Activated CD4-positive, alpha-beta memory T cell treated with anti-CD3 and anti-CD28 coated beads for 36 hours (primary cell): ENCODE measurements at regions not wholly inside any gene's neighbourhood (a gene's known extent, or its start where the extent isn't known, plus 50 kb on each side); places are given as distances from the start of the nearest gene placed in this dataset.

Experiments used
- CTCF ChIA-PET: fragments of 350-600 bp; sonication (Branson Sonifier 250); formaldehyde crosslinking; loops from one replicate; lab custom pipeline; 2021; ENCODE audit warnings: antibody characterized with exemption, inconsistent platforms; lab: Charles Lee
- POLR2A ChIA-PET: fragments of 350-600 bp; sonication (Branson Sonifier 250); formaldehyde crosslinking; loops from one replicate; lab custom pipeline; 2021; ENCODE audit warnings: antibody characterized with exemption; lab: Charles Lee
- DNase-seq: peaks from one replicate; pipeline ENCODE4 v3.0.0-alpha.2; 2020
- H3K27ac Mint-ChIP-seq: one replicate; pipeline ENCODE4 v1.8.0; 2021; ENCODE audit warnings: mixed read lengths
- H3K27me3 Mint-ChIP-seq: one replicate; pipeline ENCODE4 v1.8.0; 2021; ENCODE audit warnings: mixed read lengths
- H3K36me3 Mint-ChIP-seq: one replicate; pipeline ENCODE4 v1.8.0; 2021; ENCODE audit warnings: mixed read lengths
- H3K4me1 Mint-ChIP-seq: one replicate; pipeline ENCODE4 v1.8.0; 2021; ENCODE audit warnings: low read depth, mixed read lengths
- H3K4me3 Mint-ChIP-seq: one replicate; pipeline ENCODE4 v1.8.0; 2021; ENCODE audit warnings: mild to moderate bottlenecking, mixed read lengths
- H3K9me3 Mint-ChIP-seq: one replicate; pipeline ENCODE4 v1.8.0; 2021; ENCODE audit warnings: mixed read lengths
- intact Hi-C: fragments of 100-400 bp; cut with micrococcal nuclease; formaldehyde crosslinking; loops from one replicate; pipeline ENCODE4 v1.15.1; 2023

DNA sequence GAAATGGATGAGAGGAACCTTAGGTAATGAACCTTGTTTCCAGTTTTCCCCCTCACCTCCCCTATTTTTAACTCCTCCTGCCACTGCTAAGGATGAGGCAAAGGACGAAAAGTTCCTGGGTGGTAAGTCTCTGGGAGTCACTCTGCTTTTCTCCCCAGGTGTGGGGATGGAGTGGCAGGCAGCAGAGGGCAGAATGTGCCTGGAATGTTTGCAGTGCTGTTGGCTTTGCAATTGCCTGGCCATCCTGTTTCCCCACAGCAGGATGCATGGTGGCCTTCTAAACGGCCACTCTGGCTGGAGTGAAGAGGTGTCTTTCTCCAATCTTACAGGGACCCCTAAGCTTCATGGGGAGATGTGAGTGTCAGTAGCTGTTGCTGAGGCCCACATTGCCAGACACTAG is 432.5 kb upstream of the ZFHX3 start:
- Mint-ChIP-seq H3K27me3 (peaks cover 9% of the 10 kb centered on the region), H3K4me3 (no peak overlapping the region), H3K36me3 (no peaks in the 10 kb centered on the region), H3K27ac (no peak overlapping the region), H3K9me3 (no peaks in the 10 kb centered on the region), H3K4me1 (peaks cover 4% of the 10 kb centered on the region)
- DNase-seq = no peak
- ChIA-PET CTCF (no interaction called here), POLR2A (no interaction called here)
- intact Hi-C loops = no loop called here

DNA sequence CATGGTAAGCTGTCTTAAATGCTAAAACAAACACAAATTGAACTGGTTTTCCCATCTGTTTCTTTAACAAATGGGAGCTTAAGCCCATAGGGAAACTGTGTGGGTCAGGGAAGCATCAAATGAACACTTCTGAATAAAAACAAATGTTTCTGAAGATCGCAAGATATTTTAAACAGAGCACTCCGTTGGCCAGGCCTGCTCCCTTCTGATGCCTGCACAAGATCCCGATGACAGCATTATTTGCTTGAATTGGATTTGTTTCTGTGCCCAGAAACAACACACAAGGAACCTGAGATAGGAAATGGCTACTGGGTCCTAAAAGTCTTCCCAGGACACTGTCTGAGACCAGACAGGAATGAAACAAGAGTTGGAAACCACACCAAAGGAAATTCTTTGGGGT is 425.8 kb upstream of the ZFHX3 start:
- intact Hi-C loops = no loop called here
- Mint-ChIP-seq H3K36me3 (no peaks in the 10 kb centered on the region), H3K9me3 (peaks cover 4% of the 10 kb centered on the region), H3K27ac (no peak overlapping the region), H3K4me3 (no peak overlapping the region), H3K27me3 (no peaks in the 10 kb centered on the region), H3K4me1 (no peaks in the 10 kb centered on the region)
- POLR2A ChIA-PET = no interaction called here
- CTCF ChIA-PET = no interaction called here
- no peak for DNase-seq

DNA sequence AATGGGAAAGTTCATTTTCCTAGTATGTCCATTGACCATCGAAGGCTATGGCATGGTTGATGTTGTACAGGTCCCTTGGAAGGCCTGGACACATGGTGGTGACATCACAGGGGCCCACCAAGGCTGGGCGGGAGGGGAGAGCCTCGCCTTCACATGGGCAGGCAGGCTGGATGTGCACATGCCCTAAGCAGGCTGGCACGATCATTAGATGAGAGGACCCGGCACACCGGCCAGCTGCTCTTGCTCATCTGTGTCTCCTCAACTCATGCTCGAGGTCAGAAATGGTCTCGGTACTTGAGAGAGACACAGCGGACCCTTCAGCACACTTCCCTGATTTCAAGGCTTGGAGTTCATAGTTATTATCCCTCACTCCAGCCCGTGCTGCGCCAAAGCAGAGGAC is 416.9 kb upstream of the ZFHX3 start:
- no peaks in the 10 kb centered on the region for H3K4me1 Mint-ChIP-seq
- POLR2A ChIA-PET = no interaction called here
- no peak overlapping the region for H3K4me3 Mint-ChIP-seq
- CTCF ChIA-PET = no interaction called here
- no peaks in the 10 kb centered on the region for H3K27me3 Mint-ChIP-seq
- H3K27ac Mint-ChIP-seq = no peak overlapping the region
- H3K9me3 Mint-ChIP-seq = peaks cover 3% of the 10 kb centered on the region
- H3K36me3 Mint-ChIP-seq = no peaks in the 10 kb centered on the region
- intact Hi-C loops = no loop called here
- DNase-seq = no peak

DNA sequence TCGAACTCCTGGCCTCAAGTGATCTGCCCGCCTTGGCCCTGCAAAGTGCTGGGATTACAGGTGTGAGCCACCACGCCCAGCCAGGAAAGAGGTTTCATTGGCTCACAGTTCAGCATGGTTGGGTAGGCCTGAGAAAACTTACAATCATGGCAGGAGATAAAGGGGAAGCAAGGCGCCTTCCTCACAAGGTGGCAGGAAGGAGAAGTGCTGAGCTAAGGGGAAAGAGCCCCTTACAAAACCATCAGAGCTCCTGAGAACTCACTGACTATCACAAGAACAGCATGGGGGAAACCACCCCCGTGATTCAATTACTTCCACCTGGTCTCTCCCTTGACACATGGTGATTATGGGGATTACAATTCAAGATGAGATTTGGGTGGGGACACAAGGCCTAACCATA is 411.7 kb upstream of the ZFHX3 start:
- Mint-ChIP-seq H3K27me3 (no peaks in the 10 kb centered on the region), H3K9me3 (peaks cover 7% of the 10 kb centered on the region)
- CTCF ChIA-PET = no interaction called here

DNA sequence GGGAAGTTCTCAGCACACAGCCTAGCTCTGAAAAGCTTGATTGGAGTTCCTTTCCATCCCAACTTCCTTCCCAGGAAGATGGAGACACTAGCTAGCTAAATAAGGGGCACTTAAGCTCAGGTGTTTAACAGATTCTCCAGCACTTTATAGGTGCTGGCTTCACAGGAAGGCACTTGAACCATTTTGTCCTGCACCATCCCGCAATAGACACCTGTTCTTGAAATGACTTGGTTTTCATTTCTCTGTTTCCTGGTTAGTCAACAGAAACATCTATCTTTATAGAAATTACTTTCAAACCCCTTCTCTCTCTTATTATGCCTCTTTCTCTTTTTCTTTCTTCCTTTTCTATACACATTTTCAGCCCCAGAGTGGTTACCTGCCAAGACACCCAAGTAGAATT is 409.9 kb upstream of the ZFHX3 start:
- Mint-ChIP-seq H3K4me1 (no peaks in the 10 kb centered on the region), H3K27me3 (no peaks in the 10 kb centered on the region), H3K4me3 (no peak overlapping the region), H3K27ac (no peak overlapping the region), H3K9me3 (peaks cover 7% of the 10 kb centered on the region), H3K36me3 (no peaks in the 10 kb centered on the region)
- no peak for DNase-seq
- intact Hi-C loops = no loop called here
- ChIA-PET CTCF (no interaction called here), POLR2A (no interaction called here)

More for the DNA sequence above, 411.7 kb upstream of the ZFHX3 start:
- Mint-ChIP-seq H3K27ac (no peak overlapping the region), H3K36me3 (no peaks in the 10 kb centered on the region), H3K4me1 (no peaks in the 10 kb centered on the region), H3K4me3 (no peak overlapping the region)
- no peak for DNase-seq
- intact Hi-C loops = no loop called here
- POLR2A ChIA-PET = no interaction called here

DNA sequence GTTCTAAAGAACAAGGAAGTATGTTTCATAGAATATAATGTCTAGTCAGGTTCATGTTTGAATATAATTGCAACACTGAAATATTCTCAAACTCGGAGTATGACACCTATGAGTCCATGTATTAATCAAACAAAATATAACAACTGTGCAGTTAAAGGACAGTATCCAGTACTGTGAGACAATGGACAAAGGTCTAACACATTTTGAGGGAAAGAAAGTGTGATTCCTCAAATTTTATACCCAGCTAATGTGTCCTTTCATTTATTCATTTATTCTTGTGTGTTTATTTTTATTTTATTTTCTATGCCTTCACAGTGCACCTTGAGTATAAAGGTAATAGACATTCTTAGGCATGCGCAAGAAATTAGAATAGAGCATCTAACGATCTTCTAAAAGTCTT is 401.0 kb upstream of the ZFHX3 start:
- POLR2A ChIA-PET = no interaction called here

DNA sequence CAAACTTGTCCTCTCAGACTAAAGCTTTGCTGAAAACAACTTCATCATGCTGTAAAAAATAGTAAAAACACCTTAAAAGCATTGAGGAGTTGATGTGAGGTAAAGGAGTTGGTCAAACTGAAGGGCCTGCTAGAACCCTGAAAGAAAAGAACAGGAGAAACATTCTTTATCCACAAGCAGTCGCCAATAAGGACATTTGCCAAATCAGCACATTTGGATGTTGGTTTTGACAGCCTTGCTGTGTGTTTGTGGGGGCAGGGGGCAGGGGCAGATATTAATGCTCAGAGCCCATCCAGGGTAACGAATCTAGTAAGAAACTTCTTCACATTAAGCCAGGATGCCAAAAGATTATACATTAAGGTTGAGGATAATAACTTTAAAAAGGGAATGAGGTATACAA is 399.9 kb upstream of the ZFHX3 start:
- POLR2A ChIA-PET = interaction anchor here (0.7 kb wide), 1 partner anchor 21 kb away, joined by 4 read pairs; no protein-coding TSS in a partner anchor
- CTCF ChIA-PET = interaction anchor here (0.6 kb wide), 1 partner anchor 615 kb away, joined by 3 read pairs; no protein-coding TSS in a partner anchor
- peaks cover 29% of the 10 kb centered on the region for H3K9me3 Mint-ChIP-seq
- no peak overlapping the region for H3K4me3 Mint-ChIP-seq
- no peak for DNase-seq
- no peaks in the 10 kb centered on the region for H3K27me3 Mint-ChIP-seq
- H3K36me3 Mint-ChIP-seq = no peaks in the 10 kb centered on the region
- H3K4me1 Mint-ChIP-seq = no peaks in the 10 kb centered on the region
- intact Hi-C loops = no loop called here
- no peak overlapping the region for H3K27ac Mint-ChIP-seq

More for the DNA sequence above, 401.0 kb upstream of the ZFHX3 start:
- CTCF ChIA-PET = no interaction called here
- no peaks in the 10 kb centered on the region for H3K27me3 Mint-ChIP-seq
- no peak overlapping the region for H3K4me3 Mint-ChIP-seq
- H3K4me1 Mint-ChIP-seq = no peaks in the 10 kb centered on the region
- intact Hi-C loops = no loop called here
- H3K27ac Mint-ChIP-seq = no peak overlapping the region
- H3K36me3 Mint-ChIP-seq = no peaks in the 10 kb centered on the region
- H3K9me3 Mint-ChIP-seq = peaks cover 29% of the 10 kb centered on the region
- no peak for DNase-seq

DNA sequence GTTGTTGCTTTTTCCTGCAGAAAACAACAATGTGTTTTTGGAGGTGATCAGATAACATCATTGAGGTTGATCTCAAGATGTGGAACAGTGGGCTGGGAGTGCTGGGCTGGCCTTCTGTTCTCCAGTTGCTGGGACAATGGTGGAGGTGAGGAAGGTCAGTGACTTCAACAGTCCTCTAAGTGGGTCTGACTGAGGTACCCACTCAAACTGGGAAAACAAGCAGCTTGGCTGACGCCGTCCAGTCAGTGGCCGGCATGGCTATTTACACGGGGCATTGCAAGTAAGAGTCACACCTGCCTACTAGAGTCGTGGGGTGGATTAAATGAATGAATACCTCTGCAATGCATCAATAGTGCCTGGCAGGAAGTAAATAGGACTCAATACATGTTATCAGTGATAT is 386.7 kb upstream of the ZFHX3 start:
- no peak overlapping the region for H3K27ac Mint-ChIP-seq
- no peak overlapping the region for H3K4me3 Mint-ChIP-seq
- CTCF ChIA-PET = no interaction called here
- no peaks in the 10 kb centered on the region for H3K27me3 Mint-ChIP-seq
- no peak for DNase-seq
- no peaks in the 10 kb centered on the region for H3K9me3 Mint-ChIP-seq
- POLR2A ChIA-PET = no interaction called here
- H3K36me3 Mint-ChIP-seq = no peaks in the 10 kb centered on the region
- H3K4me1 Mint-ChIP-seq = no peaks in the 10 kb centered on the region
- intact Hi-C loops = no loop called here

DNA sequence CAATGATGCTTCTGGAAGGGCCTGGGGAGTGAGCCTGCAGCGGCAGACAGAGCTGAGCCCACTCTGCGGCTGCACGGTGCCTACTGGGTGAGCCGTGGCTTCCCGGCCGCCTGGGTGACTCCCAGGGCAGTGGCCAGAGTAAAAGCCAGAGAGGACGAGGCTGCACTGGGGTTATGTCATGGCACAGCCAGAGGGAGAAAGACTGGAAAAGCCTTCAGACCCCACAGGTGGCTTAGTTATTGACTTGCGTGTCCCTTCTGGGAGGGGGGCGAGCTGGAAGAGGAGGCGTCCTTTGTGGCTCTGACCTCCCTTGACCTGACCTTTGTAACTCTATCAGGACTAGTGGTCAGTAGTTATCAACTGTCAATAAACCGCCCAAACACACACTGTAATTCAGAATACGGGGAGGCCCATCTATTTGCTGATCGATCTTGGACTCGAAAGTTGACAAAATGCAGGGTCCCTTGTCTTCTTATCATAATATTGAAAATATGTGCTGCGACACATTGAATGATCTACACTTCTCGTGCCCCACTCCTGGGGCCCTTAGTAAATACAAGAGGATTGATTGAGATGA is 385.9 kb upstream of the ZFHX3 start:
- POLR2A ChIA-PET = no interaction called here
- DNase-seq = no peak
- no peaks in the 10 kb centered on the region for H3K36me3 Mint-ChIP-seq
- no peak overlapping the region for H3K27ac Mint-ChIP-seq
- no peaks in the 10 kb centered on the region for H3K27me3 Mint-ChIP-seq
- intact Hi-C loops = no loop called here
- no peaks in the 10 kb centered on the region for H3K9me3 Mint-ChIP-seq
- no peaks in the 10 kb centered on the region for H3K4me1 Mint-ChIP-seq
- H3K4me3 Mint-ChIP-seq = no peak overlapping the region
- CTCF ChIA-PET = no interaction called here

DNA sequence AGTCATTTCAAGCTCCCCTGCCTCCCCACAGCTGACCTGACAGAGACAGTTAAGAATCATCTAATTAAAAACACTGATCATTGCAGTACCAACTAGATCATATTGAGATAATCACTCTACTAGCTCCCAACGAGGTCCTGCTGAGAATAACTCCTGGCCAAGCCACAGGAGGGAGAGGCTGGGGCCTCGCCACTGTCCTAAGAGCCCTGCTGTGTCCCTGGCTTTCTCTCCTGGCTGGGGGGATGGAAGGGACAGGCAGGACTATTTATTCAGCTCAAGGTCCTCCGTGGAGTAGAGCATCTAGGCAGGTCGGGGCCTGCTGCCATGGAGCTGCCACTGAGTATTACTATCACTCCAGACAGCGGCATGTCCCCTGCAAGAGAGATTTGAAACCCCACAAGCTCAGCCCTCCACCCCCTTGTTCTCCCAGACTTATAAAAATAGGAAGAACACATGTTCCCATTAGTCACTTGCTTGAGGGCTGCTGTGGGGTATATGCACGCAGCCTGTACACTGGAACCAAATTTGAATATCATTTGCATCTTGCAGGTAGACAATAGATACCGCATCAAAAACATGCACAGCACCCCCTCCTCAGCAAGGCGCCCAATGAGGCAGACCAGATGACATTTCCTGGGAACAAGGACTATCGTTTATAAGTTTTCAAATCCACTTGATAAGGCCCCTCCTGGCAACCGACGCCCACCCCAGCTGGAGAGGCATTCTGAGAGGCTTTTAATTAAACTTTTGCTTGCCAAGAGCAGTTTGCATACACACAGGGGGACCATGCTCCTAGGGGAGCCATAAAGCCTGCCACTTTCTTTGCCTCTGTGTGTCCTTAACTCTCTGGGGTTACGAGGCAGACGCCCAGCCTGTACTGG is 385.2 kb upstream of the ZFHX3 start:
- Mint-ChIP-seq H3K4me3 (no peak overlapping the region), H3K27me3 (no peaks in the 10 kb centered on the region), H3K27ac (no peak overlapping the region), H3K9me3 (no peaks in the 10 kb centered on the region), H3K36me3 (no peaks in the 10 kb centered on the region), H3K4me1 (no peaks in the 10 kb centered on the region)
- ChIA-PET CTCF (no interaction called here), POLR2A (no interaction called here)
- intact Hi-C loops = no loop called here
- DNase-seq = no peak

DNA sequence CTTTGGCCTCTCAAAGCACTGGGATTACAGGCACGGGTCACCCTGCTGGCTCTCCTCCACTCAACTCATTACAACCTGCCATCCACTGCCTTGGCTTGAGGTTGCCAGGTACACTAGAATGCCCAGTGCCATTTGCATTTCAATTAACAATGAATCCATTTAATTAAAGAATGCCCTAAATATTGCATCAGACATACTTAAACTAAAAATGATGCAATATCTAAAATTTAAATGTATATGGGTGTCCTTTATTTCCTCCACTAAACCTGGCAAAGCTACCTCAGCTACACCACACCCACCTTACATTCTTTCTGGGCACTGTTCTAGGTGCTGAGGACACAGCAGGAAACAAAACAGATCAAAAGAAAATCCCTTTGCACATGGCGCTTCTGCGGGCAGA is 382.2 kb upstream of the ZFHX3 start:
- CTCF ChIA-PET = no interaction called here
- Mint-ChIP-seq H3K36me3 (no peaks in the 10 kb centered on the region), H3K27ac (no peak overlapping the region), H3K27me3 (no peaks in the 10 kb centered on the region), H3K4me3 (no peak overlapping the region), H3K9me3 (no peaks in the 10 kb centered on the region), H3K4me1 (no peaks in the 10 kb centered on the region)
- intact Hi-C loops = no loop called here
- DNase-seq = no peak
- POLR2A ChIA-PET = no interaction called here

DNA sequence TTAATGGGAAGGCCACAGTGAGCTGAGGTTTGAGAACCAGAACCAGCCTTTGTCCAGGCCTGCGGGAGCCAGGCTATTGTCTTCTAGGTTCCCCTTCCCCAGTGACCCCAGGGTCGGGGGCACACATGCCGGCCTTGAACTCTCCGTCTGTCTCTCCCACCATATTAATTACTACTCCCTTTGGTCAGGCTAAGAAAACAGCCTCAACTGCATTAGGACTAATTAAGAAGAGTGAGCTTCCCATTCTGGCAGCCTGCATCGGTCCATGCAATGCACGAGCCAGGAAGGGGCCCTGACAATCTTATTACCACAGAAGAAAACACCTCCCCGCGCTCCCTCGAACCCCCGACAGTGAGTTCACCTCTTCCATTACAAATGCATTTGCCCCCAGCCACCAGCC is 380.2 kb upstream of the ZFHX3 start:
- DNase-seq = no peak
- intact Hi-C loops = no loop called here
- Mint-ChIP-seq H3K4me1 (no peaks in the 10 kb centered on the region), H3K9me3 (no peaks in the 10 kb centered on the region), H3K27me3 (no peaks in the 10 kb centered on the region), H3K4me3 (no peak overlapping the region), H3K27ac (no peak overlapping the region), H3K36me3 (no peaks in the 10 kb centered on the region)
- POLR2A ChIA-PET = no interaction called here
- CTCF ChIA-PET = no interaction called here

DNA sequence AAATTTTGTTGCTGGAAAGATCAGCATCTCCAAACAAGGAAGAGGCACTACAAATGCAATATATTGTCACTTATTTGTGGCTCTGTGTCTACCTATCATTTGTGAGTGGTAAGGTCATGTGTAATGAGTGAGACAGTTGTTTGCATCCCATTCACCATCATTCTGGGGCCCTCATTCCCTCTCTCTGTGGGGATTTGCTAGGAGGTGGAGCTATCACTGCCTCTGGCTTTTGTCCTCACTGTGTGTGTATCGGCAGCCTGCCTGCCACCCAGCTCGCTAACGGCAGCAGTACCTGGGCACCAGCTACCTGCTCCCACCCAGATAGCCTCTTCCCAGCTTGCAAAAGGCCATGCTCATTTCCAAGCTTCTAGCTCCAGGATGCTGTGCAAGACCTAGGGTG is 379.2 kb upstream of the ZFHX3 start:
- Mint-ChIP-seq H3K27ac (no peak overlapping the region), H3K36me3 (no peaks in the 10 kb centered on the region), H3K4me3 (no peak overlapping the region), H3K4me1 (no peaks in the 10 kb centered on the region), H3K27me3 (no peaks in the 10 kb centered on the region), H3K9me3 (no peaks in the 10 kb centered on the region)
- ChIA-PET CTCF (no interaction called here), POLR2A (interaction anchor here (1.0 kb wide), 1 partner anchor 21 kb away, joined by 4 read pairs; no protein-coding TSS in a partner anchor)
- no peak for DNase-seq
- intact Hi-C loops = no loop called here
